Liver (tissue), 8 donors: ENCODE measurements at regions not wholly inside any gene's neighbourhood (a gene's known extent, or its start where the extent isn't known, plus 50 kb on each side); places are given as distances from the start of the nearest gene placed in this dataset.

Experiments used
- DNase-seq: peaks from one replicate; pipeline ENCODE4 v3.0.0-alpha.2; 2017; ENCODE audit warnings: low spot score
- H3K27ac ChIP-seq, 2 donors: one replicate each; pipeline ENCODE4 v1.7.0; 2013; ENCODE audit warnings: inconsistent platforms in 2 of 2, low read length in 2 of 2, control low read depth in 1 of 2, low read depth in 1 of 2, mild to moderate bottlenecking in 1 of 2
- H3K27me3 ChIP-seq, 4 donors: one replicate each; pipeline versions ENCODE4 v1.6.1 to v1.7.0; 2013; ENCODE audit warnings: low read length in 3 of 4, inconsistent platforms in 1 of 4, mild to moderate bottlenecking in 1 of 4, moderate library complexity in 1 of 4; ENCODE audit not compliant: control insufficient read depth in 4 of 4, insufficient read depth in 4 of 4
- H3K36me3 ChIP-seq, 4 donors: one replicate each; pipeline versions ENCODE4 v1.6.1 to v1.7.0; 2013; ENCODE audit warnings: low read length in 3 of 4, mild to moderate bottlenecking in 3 of 4, low read depth in 1 of 4, moderate library complexity in 1 of 4; ENCODE audit not compliant: control insufficient read depth in 4 of 4, insufficient read depth in 3 of 4
- H3K4me1 ChIP-seq, 4 donors: one replicate each; pipeline versions ENCODE4 v1.6.1 to v1.7.0; 2013; ENCODE audit warnings: low read length in 3 of 4, mild to moderate bottlenecking in 3 of 4, moderate library complexity in 1 of 4; ENCODE audit not compliant: control insufficient read depth in 4 of 4, insufficient read depth in 4 of 4
- H3K4me3 ChIP-seq, 3 donors: one replicate each; pipeline versions ENCODE4 v1.6.1 to v1.7.0; 2013; ENCODE audit warnings: low read length in 3 of 3, control low read depth in 1 of 3, low read depth in 1 of 3, mild to moderate bottlenecking in 1 of 3
- H3K9ac ChIP-seq, 2 donors: one replicate each; pipeline ENCODE4 v1.7.0; 2013; ENCODE audit warnings: low read length in 2 of 2, mild to moderate bottlenecking in 2 of 2, moderate library complexity in 2 of 2, control low read depth in 1 of 2, low read depth in 1 of 2
- H3K9me3 ChIP-seq, 4 donors: one replicate each; pipeline versions ENCODE4 v1.6.1 to v1.7.0; 2013; ENCODE audit warnings: low read length in 3 of 4; ENCODE audit not compliant: control insufficient read depth in 4 of 4
- ATF3 ChIP-seq: IDR thresholded peaks from 2 replicates; pipeline ENCODE4 v1.6.1; 2016; ENCODE audit warnings: antibody characterized with exemption
- CTCF ChIP-seq: fragments of 150-350 bp; IDR thresholded peaks from 2 replicates; pipeline ENCODE4 v1.5.1; 2017; ENCODE audit warnings: improper control_type of control experiment, low read depth, low read length; ENCODE audit not compliant: missing input control
- EGR1 ChIP-seq, 2 donors: IDR thresholded peaks; 2 replicates each; pipeline ENCODE4 v1.6.1; 2016 to 2018; ENCODE audit warnings: antibody characterized with exemption in 2 of 2, low read depth in 2 of 2
- FOXA2 ChIP-seq: IDR thresholded peaks from 2 replicates; pipeline ENCODE4 v1.6.1; 2016; ENCODE audit warnings: antibody characterized with exemption
- HNF4G ChIP-seq: IDR thresholded peaks from 2 replicates; pipeline ENCODE4 v1.6.1; 2016; ENCODE audit warnings: antibody characterized with exemption
- JUND ChIP-seq, 2 donors: IDR thresholded peaks; 2 replicates each; pipeline ENCODE4 v1.6.1; 2016; ENCODE audit warnings: antibody characterized with exemption in 2 of 2
- NR2F2 ChIP-seq: IDR thresholded peaks from 2 replicates; pipeline ENCODE4 v1.6.1; 2016; ENCODE audit warnings: antibody characterized with exemption
- RXRA ChIP-seq, 2 donors: IDR thresholded peaks; 2 replicates each; pipeline ENCODE4 v1.6.1; 2017 to 2018; ENCODE audit warnings: antibody characterized with exemption in 2 of 2, mild to moderate bottlenecking in 1 of 2
- TAF1 ChIP-seq: conservative IDR thresholded peaks from 2 replicates; pipeline ENCODE4 v1.6.1; 2016; ENCODE audit warnings: antibody characterized with exemption, mild to moderate bottlenecking
- WGBS: extraction: QIAGEN DNeasy Blood & Tissue Kit; methylation state at CpG from one replicate; pipeline ENCODE4 v1.1.7; 2013; 5-methylcytosine and 5-hydroxymethylcytosine counted together
- TF ChIP-seq, protein P1 (sequence below): IDR thresholded peaks from 2 replicates; pipeline ENCODE4 v1.6.1; 2016; ENCODE audit warnings: antibody characterized with exemption, mild to moderate bottlenecking
- TF ChIP-seq, protein P2 (sequence below): IDR thresholded peaks from 2 replicates; pipeline ENCODE4 v1.6.1; 2016; ENCODE audit warnings: antibody characterized with exemption
- donor health status: healthy.
- donor health status: healthy.
- donor health status: healthy.
- donor health status: healthy.
- donor health status: healthy.

DNA sequence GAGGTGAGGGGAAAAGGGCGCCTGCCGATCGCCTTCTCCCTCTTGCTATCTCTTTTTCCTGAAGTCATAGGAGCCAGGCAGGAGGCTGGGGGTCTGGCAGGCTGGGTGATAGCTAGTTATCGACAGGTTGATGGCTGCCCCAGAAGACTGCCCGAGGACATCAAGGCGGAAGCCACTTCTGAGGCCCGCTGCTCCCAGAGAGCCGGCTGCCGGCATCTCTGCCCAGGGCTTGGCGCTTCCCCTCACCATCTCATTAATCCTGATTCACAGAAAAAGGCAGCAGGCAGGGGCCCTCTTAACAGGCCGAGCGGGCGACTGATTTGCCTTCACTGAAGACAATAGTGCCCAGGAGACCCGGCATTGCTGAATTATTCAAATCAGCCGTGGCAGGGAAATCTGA is 124.2 kb downstream of the MIAT start:
- Histone ChIP-seq H3K4me3 (no peak overlapping the region), H3K36me3 (peaks cover 1 to 23% (median 8%) of the 10 kb centered on the region in 4 donors), H3K27me3 (no peaks in the 10 kb centered on the region), H3K27ac (no peak overlapping the region), H3K4me1 (no peaks in the 10 kb centered on the region), H3K9ac (no peak overlapping the region), H3K9me3 (peaks cover 0 to 6% (median 3%) of the 10 kb centered on the region in 4 donors)
- WGBS, result 94% methylated on average over 15 of the region's 15 CpGs
- TF ChIP-seq NR2F2 (no peak), CTCF (no peak), JUND (IDR thresholded peaks at IDR 0.05) (no peak), FOXA2 (no peak)
- TF ChIP-seq, protein P1, sequence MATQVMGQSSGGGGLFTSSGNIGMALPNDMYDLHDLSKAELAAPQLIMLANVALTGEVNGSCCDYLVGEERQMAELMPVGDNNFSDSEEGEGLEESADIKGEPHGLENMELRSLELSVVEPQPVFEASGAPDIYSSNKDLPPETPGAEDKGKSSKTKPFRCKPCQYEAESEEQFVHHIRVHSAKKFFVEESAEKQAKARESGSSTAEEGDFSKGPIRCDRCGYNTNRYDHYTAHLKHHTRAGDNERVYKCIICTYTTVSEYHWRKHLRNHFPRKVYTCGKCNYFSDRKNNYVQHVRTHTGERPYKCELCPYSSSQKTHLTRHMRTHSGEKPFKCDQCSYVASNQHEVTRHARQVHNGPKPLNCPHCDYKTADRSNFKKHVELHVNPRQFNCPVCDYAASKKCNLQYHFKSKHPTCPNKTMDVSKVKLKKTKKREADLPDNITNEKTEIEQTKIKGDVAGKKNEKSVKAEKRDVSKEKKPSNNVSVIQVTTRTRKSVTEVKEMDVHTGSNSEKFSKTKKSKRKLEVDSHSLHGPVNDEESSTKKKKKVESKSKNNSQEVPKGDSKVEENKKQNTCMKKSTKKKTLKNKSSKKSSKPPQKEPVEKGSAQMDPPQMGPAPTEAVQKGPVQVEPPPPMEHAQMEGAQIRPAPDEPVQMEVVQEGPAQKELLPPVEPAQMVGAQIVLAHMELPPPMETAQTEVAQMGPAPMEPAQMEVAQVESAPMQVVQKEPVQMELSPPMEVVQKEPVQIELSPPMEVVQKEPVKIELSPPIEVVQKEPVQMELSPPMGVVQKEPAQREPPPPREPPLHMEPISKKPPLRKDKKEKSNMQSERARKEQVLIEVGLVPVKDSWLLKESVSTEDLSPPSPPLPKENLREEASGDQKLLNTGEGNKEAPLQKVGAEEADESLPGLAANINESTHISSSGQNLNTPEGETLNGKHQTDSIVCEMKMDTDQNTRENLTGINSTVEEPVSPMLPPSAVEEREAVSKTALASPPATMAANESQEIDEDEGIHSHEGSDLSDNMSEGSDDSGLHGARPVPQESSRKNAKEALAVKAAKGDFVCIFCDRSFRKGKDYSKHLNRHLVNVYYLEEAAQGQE, result no peak
- no peak for DNase-seq

DNA sequence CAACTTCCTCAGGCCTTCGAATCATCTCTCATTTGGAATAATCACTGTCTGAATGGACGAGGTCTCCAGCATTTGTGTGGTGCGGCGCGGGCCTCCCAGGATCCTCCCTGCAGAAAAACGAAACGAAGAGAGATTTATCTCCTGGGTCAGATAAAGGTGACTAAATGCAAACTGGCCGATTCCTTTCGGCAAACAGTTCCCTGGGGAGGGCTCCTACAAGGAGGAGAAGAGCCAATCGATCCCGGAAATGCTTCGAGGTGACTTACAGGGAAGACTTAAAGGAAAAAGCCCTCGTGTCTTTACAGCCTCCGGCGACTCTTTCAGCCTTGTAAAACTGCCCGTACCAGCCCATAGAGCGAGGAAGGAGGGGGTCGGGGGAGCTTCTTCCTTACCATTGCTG is 126.5 kb downstream of the MIAT start:
- peaks cover 0 to 6% (median 3%) of the 10 kb centered on the region in 4 donors for H3K9me3 ChIP-seq
- TF ChIP-seq HNF4G (no peak), RXRA (IDR thresholded peaks at IDR 0.05) (no peak), EGR1 (IDR thresholded peaks at IDR 0.05; ENCODE audit: low read depth in 2 of 2) (no peak), TAF1 (no peak), NR2F2 (no peak), ATF3 (no peak)
- TF ChIP-seq, protein P2, sequence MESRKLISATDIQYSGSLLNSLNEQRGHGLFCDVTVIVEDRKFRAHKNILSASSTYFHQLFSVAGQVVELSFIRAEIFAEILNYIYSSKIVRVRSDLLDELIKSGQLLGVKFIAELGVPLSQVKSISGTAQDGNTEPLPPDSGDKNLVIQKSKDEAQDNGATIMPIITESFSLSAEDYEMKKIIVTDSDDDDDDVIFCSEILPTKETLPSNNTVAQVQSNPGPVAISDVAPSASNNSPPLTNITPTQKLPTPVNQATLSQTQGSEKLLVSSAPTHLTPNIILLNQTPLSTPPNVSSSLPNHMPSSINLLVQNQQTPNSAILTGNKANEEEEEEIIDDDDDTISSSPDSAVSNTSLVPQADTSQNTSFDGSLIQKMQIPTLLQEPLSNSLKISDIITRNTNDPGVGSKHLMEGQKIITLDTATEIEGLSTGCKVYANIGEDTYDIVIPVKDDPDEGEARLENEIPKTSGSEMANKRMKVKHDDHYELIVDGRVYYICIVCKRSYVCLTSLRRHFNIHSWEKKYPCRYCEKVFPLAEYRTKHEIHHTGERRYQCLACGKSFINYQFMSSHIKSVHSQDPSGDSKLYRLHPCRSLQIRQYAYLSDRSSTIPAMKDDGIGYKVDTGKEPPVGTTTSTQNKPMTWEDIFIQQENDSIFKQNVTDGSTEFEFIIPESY, result no peak
- 59% methylated on average over 18 of the region's 18 CpGs for WGBS
- no peak overlapping the region for H3K4me3 ChIP-seq
- peaks cover 0 to 11% (median 5%) of the 10 kb centered on the region in 4 donors for H3K36me3 ChIP-seq
- no peaks in the 10 kb centered on the region for H3K27me3 ChIP-seq
- DNase-seq, result no peak
- H3K27ac ChIP-seq, result no peak overlapping the region
- no peaks in the 10 kb centered on the region for H3K4me1 ChIP-seq
- no peak overlapping the region for H3K9ac ChIP-seq
